ENCODE measurements at regions not wholly inside any gene's neighbourhood (a gene's known extent, or its start where the extent isn't known, plus 50 kb on each side); places are given as distances from the start of the nearest gene placed in this dataset.

DNA sequence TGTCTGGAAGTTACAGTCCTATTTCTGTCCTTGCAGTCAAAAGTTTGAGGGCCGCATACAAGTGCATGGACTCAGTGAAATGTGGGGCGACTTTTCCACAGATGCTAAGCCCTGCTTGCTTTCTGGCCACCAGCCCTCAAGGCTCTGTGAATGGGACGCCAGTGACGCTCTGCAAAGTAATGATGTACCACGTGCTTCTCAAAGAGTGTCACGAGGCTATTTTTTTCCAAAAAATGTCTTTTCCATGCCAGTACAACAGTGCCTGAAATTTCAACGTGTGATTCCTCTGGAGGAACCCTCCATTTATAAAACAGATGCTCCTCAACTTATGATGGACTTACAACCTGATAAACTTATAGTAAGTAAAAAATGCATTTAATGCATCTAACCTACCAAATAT, 281.8 kb upstream of the CRBN start:
- Histone ChIP-seq H3K27ac (ENCODE audit: low read depth, low read length) (no peak overlapping the region), H3K4me1 (ENCODE audit: control insufficient read depth, insufficient read depth, low read length) (peaks cover 4% of the 10 kb centered on the region), H3K9ac (ENCODE audit: extremely low read depth, low read length, poor library complexity, severe bottlenecking) (no peak overlapping the region), H3K9me3 (ENCODE audit: control insufficient read depth, low read length) (no peaks in the 10 kb centered on the region), H3K36me3 (ENCODE audit: control insufficient read depth, insufficient read depth, low read length) (no peaks in the 10 kb centered on the region), H3K27me3 (ENCODE audit: control insufficient read depth, insufficient read depth, low read length, poor library complexity, severe bottlenecking) (no peaks in the 10 kb centered on the region), H3K4me3 (ENCODE audit: low read length) (no peak overlapping the region)
- Mint-ChIP-seq H3K27me3 (ENCODE audit: insufficient read depth) (peaks cover 2% of the 10 kb centered on the region), H3K4me1 (peaks cover 18% of the 10 kb centered on the region), H3K36me3 (ENCODE audit: low read depth) (no peaks in the 10 kb centered on the region), H3K9me3 (no peaks in the 10 kb centered on the region), H3K27ac (no peak overlapping the region), H3K4me3 (no peak overlapping the region)
- TF ChIP-seq, protein P1, sequence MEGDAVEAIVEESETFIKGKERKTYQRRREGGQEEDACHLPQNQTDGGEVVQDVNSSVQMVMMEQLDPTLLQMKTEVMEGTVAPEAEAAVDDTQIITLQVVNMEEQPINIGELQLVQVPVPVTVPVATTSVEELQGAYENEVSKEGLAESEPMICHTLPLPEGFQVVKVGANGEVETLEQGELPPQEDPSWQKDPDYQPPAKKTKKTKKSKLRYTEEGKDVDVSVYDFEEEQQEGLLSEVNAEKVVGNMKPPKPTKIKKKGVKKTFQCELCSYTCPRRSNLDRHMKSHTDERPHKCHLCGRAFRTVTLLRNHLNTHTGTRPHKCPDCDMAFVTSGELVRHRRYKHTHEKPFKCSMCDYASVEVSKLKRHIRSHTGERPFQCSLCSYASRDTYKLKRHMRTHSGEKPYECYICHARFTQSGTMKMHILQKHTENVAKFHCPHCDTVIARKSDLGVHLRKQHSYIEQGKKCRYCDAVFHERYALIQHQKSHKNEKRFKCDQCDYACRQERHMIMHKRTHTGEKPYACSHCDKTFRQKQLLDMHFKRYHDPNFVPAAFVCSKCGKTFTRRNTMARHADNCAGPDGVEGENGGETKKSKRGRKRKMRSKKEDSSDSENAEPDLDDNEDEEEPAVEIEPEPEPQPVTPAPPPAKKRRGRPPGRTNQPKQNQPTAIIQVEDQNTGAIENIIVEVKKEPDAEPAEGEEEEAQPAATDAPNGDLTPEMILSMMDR (conservative IDR thresholded peaks at IDR 0.05), result no peak
- WGBS, 2 experiments (ENCODE audit: insufficient coverage in 1 of 2, insufficient read length in 1 of 2), result 87 to 100% methylated on average over 6 to 7 of the region's 7 CpGs
- DNase-seq, result no peak

- no peak for DNase-seq
- no peaks in the 10 kb centered on the region for H3K27me3 ChIP-seq (ENCODE audit: control insufficient read depth, insufficient read depth, low read length, poor library complexity, severe bottlenecking)
- no peak overlapping the region for H3K9ac ChIP-seq (ENCODE audit: extremely low read depth, low read length, poor library complexity, severe bottlenecking)
- H3K27me3 Mint-ChIP-seq (ENCODE audit: insufficient read depth), result peaks cover 2% of the 10 kb centered on the region
- H3K4me3 Mint-ChIP-seq, result no peak overlapping the region
- no peaks in the 10 kb centered on the region for H3K4me1 Mint-ChIP-seq
- no peaks in the 10 kb centered on the region for H3K9me3 Mint-ChIP-seq
- H3K4me3 ChIP-seq (ENCODE audit: low read length), result no peak overlapping the region
- no peaks in the 10 kb centered on the region for H3K36me3 ChIP-seq (ENCODE audit: control insufficient read depth, insufficient read depth, low read length)
- no peaks in the 10 kb centered on the region for H3K4me1 ChIP-seq (ENCODE audit: control insufficient read depth, insufficient read depth, low read length)
- H3K9me3 ChIP-seq (ENCODE audit: control insufficient read depth, low read length), result no peaks in the 10 kb centered on the region
- TF ChIP-seq, protein P1 (conservative IDR thresholded peaks at IDR 0.05), result no peak
- H3K27ac Mint-ChIP-seq, result no peak overlapping the region
- H3K27ac ChIP-seq (ENCODE audit: low read depth, low read length), result no peak overlapping the region
- H3K36me3 Mint-ChIP-seq (ENCODE audit: low read depth), result no peaks in the 10 kb centered on the region
- WGBS, 2 experiments (ENCODE audit: insufficient coverage in 1 of 2, insufficient read length in 1 of 2), result 88 to 100% methylated on average over 1 of the region's 2 CpGs
Measured at GRCh38 chr3:3448468-3448867, 269.0 kb upstream of the CRBN start.

DNA sequence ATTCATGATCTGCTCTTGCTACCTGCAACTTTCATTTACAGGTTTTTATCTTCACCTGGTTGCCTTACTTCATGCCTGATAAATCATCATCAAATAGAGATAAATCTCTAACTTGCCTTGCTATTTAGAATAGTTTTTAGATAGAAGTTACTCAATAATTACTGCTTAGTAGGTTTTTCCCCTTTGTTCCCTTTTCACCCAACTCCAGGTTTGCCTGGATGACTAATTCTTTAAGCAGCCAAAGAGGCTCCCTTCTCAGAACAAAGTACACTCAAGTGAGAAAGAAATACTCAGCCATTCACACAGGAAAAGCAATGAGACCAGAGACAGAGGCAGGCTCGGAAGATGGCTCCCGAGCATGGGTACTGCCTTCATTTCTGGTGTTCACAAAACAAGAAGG, 268.1 kb upstream of the CRBN start:
- 79 to 86% methylated on average over 2 of the region's 2 CpGs for WGBS, 2 experiments (ENCODE audit: insufficient coverage in 1 of 2, insufficient read length in 1 of 2)
- no peak overlapping the region for H3K4me3 Mint-ChIP-seq
- H3K4me1 Mint-ChIP-seq, result no peaks in the 10 kb centered on the region
- H3K27ac Mint-ChIP-seq, result no peak overlapping the region
- no peaks in the 10 kb centered on the region for H3K36me3 Mint-ChIP-seq (ENCODE audit: low read depth)
- no peaks in the 10 kb centered on the region for H3K36me3 ChIP-seq (ENCODE audit: control insufficient read depth, insufficient read depth, low read length)
- H3K27ac ChIP-seq (ENCODE audit: low read depth, low read length), result no peak overlapping the region
- no peaks in the 10 kb centered on the region for H3K9me3 ChIP-seq (ENCODE audit: control insufficient read depth, low read length)
- no peak overlapping the region for H3K4me3 ChIP-seq (ENCODE audit: low read length)
- H3K27me3 Mint-ChIP-seq (ENCODE audit: insufficient read depth), result peaks cover 2% of the 10 kb centered on the region
- TF ChIP-seq, protein P1 (conservative IDR thresholded peaks at IDR 0.05), result no peak
- H3K9me3 Mint-ChIP-seq, result no peaks in the 10 kb centered on the region
- H3K27me3 ChIP-seq (ENCODE audit: control insufficient read depth, insufficient read depth, low read length, poor library complexity, severe bottlenecking), result no peaks in the 10 kb centered on the region
- no peaks in the 10 kb centered on the region for H3K4me1 ChIP-seq (ENCODE audit: control insufficient read depth, insufficient read depth, low read length)
- no peak for DNase-seq
- H3K9ac ChIP-seq (ENCODE audit: extremely low read depth, low read length, poor library complexity, severe bottlenecking), result no peak overlapping the region
